ENCODE measurements at regions not wholly inside any gene's neighbourhood (a gene's known extent, or its start where the extent isn't known, plus 50 kb on each side); places are given as distances from the start of the nearest gene placed in this dataset.

- intact Hi-C loops (cut with DNase I) = no loop called here
- no peak for DNase-seq (ENCODE audit: extremely low spot score)
- Histone ChIP-seq H3K27me3 (no peaks in the 10 kb centered on the region), H3K4me3 (no peak overlapping the region), H3K36me3 (no peaks in the 10 kb centered on the region), H3K27ac (replicated peaks in 1 of 4) (no peak overlapping the region), H3K4me1 (no peaks in the 10 kb centered on the region), H3K9me3 (no peaks in the 10 kb centered on the region)
- WGBS = 79% methylated on average over 3 of the region's 3 CpGs
- TF ChIP-seq POLR2AphosphoS5 (IDR thresholded peaks at IDR 0.05) (no peak), EP300 (IDR thresholded peaks at IDR 0.05) (no peak), POLR2A (IDR thresholded peaks at IDR 0.05; ENCODE audit: low read depth) (no peak)
- TF ChIP-seq, protein P1, sequence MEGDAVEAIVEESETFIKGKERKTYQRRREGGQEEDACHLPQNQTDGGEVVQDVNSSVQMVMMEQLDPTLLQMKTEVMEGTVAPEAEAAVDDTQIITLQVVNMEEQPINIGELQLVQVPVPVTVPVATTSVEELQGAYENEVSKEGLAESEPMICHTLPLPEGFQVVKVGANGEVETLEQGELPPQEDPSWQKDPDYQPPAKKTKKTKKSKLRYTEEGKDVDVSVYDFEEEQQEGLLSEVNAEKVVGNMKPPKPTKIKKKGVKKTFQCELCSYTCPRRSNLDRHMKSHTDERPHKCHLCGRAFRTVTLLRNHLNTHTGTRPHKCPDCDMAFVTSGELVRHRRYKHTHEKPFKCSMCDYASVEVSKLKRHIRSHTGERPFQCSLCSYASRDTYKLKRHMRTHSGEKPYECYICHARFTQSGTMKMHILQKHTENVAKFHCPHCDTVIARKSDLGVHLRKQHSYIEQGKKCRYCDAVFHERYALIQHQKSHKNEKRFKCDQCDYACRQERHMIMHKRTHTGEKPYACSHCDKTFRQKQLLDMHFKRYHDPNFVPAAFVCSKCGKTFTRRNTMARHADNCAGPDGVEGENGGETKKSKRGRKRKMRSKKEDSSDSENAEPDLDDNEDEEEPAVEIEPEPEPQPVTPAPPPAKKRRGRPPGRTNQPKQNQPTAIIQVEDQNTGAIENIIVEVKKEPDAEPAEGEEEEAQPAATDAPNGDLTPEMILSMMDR (IDR thresholded peaks at IDR 0.05) = no peak
Observed at GRCh38 chr4:27930291-27930690, 1069.7 kb downstream of the STIM2 start.

DNA sequence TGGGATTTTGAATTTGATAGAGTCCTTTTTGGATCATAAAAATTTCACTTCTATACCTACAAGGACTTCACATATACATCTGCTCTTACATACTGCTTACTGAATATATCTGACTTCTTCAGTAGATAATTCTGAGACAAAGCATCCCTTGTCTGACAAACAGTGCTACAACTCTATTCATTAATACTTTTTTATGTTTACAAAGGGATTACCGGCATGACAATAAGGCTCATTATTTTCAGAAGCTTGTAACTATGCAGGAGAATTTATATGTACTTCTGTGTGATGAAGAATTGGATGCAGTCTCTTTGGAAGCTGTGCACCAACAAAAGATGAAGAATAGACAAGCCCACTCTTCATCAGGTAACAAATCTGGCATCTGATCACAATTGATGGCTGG lies 1070.3 kb downstream of the STIM2 start:
- H3K27ac ChIP-seq (replicated peaks in 1 of 4) = no peak overlapping the region

DNA sequence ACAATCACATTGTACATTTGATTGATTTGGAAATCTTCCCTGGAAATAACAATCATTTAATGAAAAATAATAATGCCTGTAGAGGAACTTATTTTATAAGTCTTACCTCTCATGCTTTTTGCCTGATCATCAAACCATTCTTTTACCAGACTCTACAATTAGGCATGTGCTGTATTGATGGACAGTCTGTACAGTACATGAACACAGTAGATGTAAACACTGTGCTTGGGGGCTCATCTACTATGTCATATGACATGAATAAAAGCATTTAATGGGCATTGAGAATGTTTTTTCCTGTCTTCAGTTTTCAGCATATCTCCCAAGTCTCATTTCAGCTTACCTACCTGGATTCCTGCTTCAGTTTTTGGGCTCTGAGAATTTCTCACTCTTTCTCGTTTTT lies 1070.9 kb downstream of the STIM2 start:
- TF ChIP-seq, protein P1 (IDR thresholded peaks at IDR 0.05) = no peak
- TF ChIP-seq POLR2AphosphoS5 (IDR thresholded peaks at IDR 0.05) = no peak
- no peak for DNase-seq (ENCODE audit: extremely low spot score)
- Histone ChIP-seq H3K9me3 (no peaks in the 10 kb centered on the region), H3K4me1 (no peaks in the 10 kb centered on the region), H3K27me3 (no peaks in the 10 kb centered on the region), H3K4me3 (no peak overlapping the region), H3K36me3 (no peaks in the 10 kb centered on the region), H3K27ac (replicated peaks in 1 of 4) (no peak overlapping the region)
- 59% methylated on average over 1 of the region's 1 CpG for WGBS
- intact Hi-C loops (cut with DNase I) = no loop called here

More for the DNA sequence above, 1070.3 kb downstream of the STIM2 start:
- intact Hi-C loops (cut with DNase I) = no loop called here
- no peak for DNase-seq (ENCODE audit: extremely low spot score)
- H3K9me3 ChIP-seq = no peaks in the 10 kb centered on the region
- TF ChIP-seq EP300 (IDR thresholded peaks at IDR 0.05) (no peak), POLR2A (IDR thresholded peaks at IDR 0.05; ENCODE audit: low read depth) (no peak), POLR2AphosphoS5 (IDR thresholded peaks at IDR 0.05) (no peak)
- TF ChIP-seq, protein P1 (IDR thresholded peaks at IDR 0.05) = no peak
- WGBS = 97% methylated on average over 1 of the region's 1 CpG
- H3K4me1 ChIP-seq = no peaks in the 10 kb centered on the region
- H3K36me3 ChIP-seq = no peaks in the 10 kb centered on the region
- no peaks in the 10 kb centered on the region for H3K27me3 ChIP-seq
- no peak overlapping the region for H3K4me3 ChIP-seq

DNA sequence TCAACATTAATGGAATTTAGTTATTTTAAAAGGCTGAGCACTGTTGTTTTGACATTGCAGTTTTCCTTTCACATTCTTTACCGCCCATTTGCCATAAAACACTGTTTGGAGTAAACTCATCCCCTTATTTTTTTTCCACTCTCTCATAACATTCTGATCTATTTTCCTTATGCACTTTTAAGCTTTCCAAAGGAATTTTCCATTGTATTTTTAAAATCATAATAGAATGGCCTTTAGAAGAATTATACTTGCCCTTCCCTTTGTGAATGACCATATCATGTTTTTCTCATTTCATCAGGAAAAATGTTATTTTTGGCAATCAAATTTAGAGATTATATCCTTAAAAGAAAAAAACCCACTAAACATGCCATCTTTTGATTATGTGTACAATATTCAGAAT lies 1074.2 kb downstream of the STIM2 start:
- Histone ChIP-seq H3K4me1 (no peaks in the 10 kb centered on the region), H3K9me3 (no peaks in the 10 kb centered on the region), H3K27ac (replicated peaks in 1 of 4) (no peak overlapping the region), H3K27me3 (no peaks in the 10 kb centered on the region), H3K4me3 (no peak overlapping the region), H3K36me3 (no peaks in the 10 kb centered on the region)
- DNase-seq (ENCODE audit: extremely low spot score) = no peak
- intact Hi-C loops (cut with DNase I) = no loop called here
- TF ChIP-seq EP300 (IDR thresholded peaks at IDR 0.05) (no peak), POLR2AphosphoS5 (IDR thresholded peaks at IDR 0.05) (no peak), POLR2A (IDR thresholded peaks at IDR 0.05; ENCODE audit: low read depth) (no peak)
- TF ChIP-seq, protein P1 (IDR thresholded peaks at IDR 0.05) = no peak
- 60% methylated on average over 1 of the region's 1 CpG for WGBS

- H3K4me3 ChIP-seq = no peak overlapping the region
- 88% methylated on average over 1 of the region's 1 CpG for WGBS
- TF ChIP-seq, protein P1 (IDR thresholded peaks at IDR 0.05) = no peak
- no peak for TF ChIP-seq EP300 (IDR thresholded peaks at IDR 0.05)
- TF ChIP-seq POLR2A (IDR thresholded peaks at IDR 0.05; ENCODE audit: low read depth) = no peak
- TF ChIP-seq POLR2AphosphoS5 (IDR thresholded peaks at IDR 0.05) = no peak
- no peaks in the 10 kb centered on the region for H3K27me3 ChIP-seq
- no peaks in the 10 kb centered on the region for H3K9me3 ChIP-seq
- H3K36me3 ChIP-seq = no peaks in the 10 kb centered on the region
- no peaks in the 10 kb centered on the region for H3K4me1 ChIP-seq
- DNase-seq (ENCODE audit: extremely low spot score) = no peak
- H3K27ac ChIP-seq (replicated peaks in 1 of 4) = no peak overlapping the region
- intact Hi-C loops (cut with DNase I) = no loop called here
Observed at GRCh38 chr4:27946799-27947198, 1086.2 kb downstream of the STIM2 start.

Measured in esophagus muscularis mucosa (tissue), 4 donors.